ENCODE measurements at regions not wholly inside any gene's neighbourhood (a gene's known extent, or its start where the extent isn't known, plus 50 kb on each side); places are given as distances from the start of the nearest gene placed in this dataset.

GRCh38 chr2:215769246-215769645, 244.1 kb downstream of the MREG start:
- no peak for TF ChIP-seq CTCF (IDR thresholded peaks at IDR 0.05; ENCODE audit: control insufficient read depth, extremely low read depth, insufficient read depth)
- no peak for DNase-seq (ENCODE audit: low read depth)
- no peak overlapping the region for H3K4me3 ChIP-seq (ENCODE audit: low read depth, low read length)

- DNase-seq (ENCODE audit: low read depth) = no peak
- TF ChIP-seq CTCF (IDR thresholded peaks at IDR 0.05; ENCODE audit: control insufficient read depth, extremely low read depth, insufficient read depth) = no peak
- H3K4me3 ChIP-seq (ENCODE audit: low read depth, low read length) = no peak overlapping the region
Observed at GRCh38 chr2:215767625-215768024, 245.7 kb downstream of the MREG start.

- H3K4me3 ChIP-seq (ENCODE audit: low read depth, low read length) = no peak overlapping the region
- no peak for DNase-seq (ENCODE audit: low read depth)
- TF ChIP-seq CTCF (IDR thresholded peaks at IDR 0.05; ENCODE audit: control insufficient read depth, extremely low read depth, insufficient read depth) = no peak
Observed at GRCh38 chr2:215765729-215766360, 247.5 kb downstream of the MREG start.

GRCh38 chr2:215764441-215765048, 248.8 kb downstream of the MREG start:
- TF ChIP-seq CTCF (IDR thresholded peaks at IDR 0.05; ENCODE audit: control insufficient read depth, extremely low read depth, insufficient read depth) = no peak
- DNase-seq (ENCODE audit: low read depth) = no peak

GRCh38 chr2:215760557-215760956, 252.8 kb downstream of the MREG start:
- TF ChIP-seq CTCF (IDR thresholded peaks at IDR 0.05; ENCODE audit: control insufficient read depth, extremely low read depth, insufficient read depth) = no peak
- DNase-seq (ENCODE audit: low read depth) = no peak
- no peak overlapping the region for H3K4me3 ChIP-seq (ENCODE audit: low read depth, low read length)

More at GRCh38 chr2:215764441-215765048, 248.8 kb downstream of the MREG start:
- no peak overlapping the region for H3K4me3 ChIP-seq (ENCODE audit: low read depth, low read length)

GRCh38 chr2:215760091-215760490, 253.3 kb downstream of the MREG start:
- TF ChIP-seq CTCF (IDR thresholded peaks at IDR 0.05; ENCODE audit: control insufficient read depth, extremely low read depth, insufficient read depth) = no peak
- no peak overlapping the region for H3K4me3 ChIP-seq (ENCODE audit: low read depth, low read length)
- no peak for DNase-seq (ENCODE audit: low read depth)

- DNase-seq (ENCODE audit: low read depth) = no peak
- no peak overlapping the region for H3K4me3 ChIP-seq (ENCODE audit: low read depth, low read length)
- no peak for TF ChIP-seq CTCF (IDR thresholded peaks at IDR 0.05; ENCODE audit: control insufficient read depth, extremely low read depth, insufficient read depth)
Observed at GRCh38 chr2:215758691-215759090, 254.7 kb downstream of the MREG start.
